ENCODE measurements at regions not wholly inside any gene's neighbourhood (a gene's known extent, or its start where the extent isn't known, plus 50 kb on each side); places are given as distances from the start of the nearest gene placed in this dataset.

DNA sequence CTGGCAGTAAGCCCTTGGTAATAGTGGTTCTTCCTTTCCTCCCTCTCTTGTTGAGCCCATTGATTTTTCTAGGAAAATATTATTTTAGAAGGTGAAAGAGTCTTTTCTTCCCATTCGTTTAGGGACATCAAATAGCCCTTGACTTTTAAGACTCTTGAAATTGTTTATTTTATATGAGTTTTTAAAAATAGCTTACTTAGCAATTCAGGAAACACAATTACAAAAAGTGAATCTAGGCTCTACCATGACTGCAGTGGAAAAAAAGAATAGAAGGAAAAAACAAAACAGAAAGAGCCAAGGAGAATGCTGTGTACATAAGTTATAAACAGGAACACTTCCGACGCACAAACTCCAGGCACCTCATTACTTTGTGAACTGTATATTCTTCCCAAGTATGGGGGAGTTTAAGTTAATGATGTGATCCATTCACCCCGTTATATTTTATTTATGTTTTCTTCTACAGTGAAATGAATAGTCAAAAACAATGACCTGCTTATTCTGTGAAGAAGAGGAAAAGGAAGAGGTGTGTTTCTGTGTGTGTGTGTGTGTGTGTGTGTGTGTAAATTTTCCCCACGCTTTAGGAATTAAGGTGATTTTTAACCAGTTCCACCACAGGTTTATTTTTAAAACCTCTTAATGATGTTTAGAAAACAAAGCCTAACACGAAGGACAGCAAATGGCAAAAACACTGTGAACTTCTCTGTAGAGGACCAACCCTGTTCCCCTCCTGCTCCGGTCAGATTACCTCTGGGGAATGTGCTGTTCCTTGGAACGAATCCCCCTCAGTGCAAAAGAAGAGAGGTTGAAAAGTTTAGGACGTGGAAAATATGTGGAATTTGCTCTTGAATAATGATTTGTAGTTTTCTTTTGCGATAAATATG lies 266.3 kb downstream of the KLF5 start:
- Histone ChIP-seq H3F3A (ENCODE audit: insufficient read depth, low read length) (no peaks in the 10 kb centered on the region), H3K27ac (ENCODE audit: low read depth, low read length, poor library complexity, severe bottlenecking) (no peak overlapping the region), H3K9me2 (ENCODE audit: low read depth, low read length) (no peaks in the 10 kb centered on the region), H3K4me2 (ENCODE audit: low read length) (no peak overlapping the region), H3K4me1 (ENCODE audit: insufficient read depth, low read length, severe bottlenecking) (no peaks in the 10 kb centered on the region), H3K79me2 (ENCODE audit: insufficient read depth, low read length) (no peaks in the 10 kb centered on the region), H3K36me3 (ENCODE audit: insufficient read depth, low read length) (no peaks in the 10 kb centered on the region), H4K20me1 (ENCODE audit: insufficient read depth, low read length) (no peaks in the 10 kb centered on the region), H2AFZ (ENCODE audit: low read length) (no peak overlapping the region), H3K9ac (ENCODE audit: low read length) (no peak overlapping the region), H3K4me3 (ENCODE audit: low read depth, low read length, poor library complexity, severe bottlenecking) (no peak overlapping the region), H3K9me3 (ENCODE audit: low read length) (no peaks in the 10 kb centered on the region), H3K27me3 (ENCODE audit: insufficient read depth, low read length) (no peaks in the 10 kb centered on the region)
- TF ChIP-seq EZH2 (IDR thresholded peaks at IDR 0.05; ENCODE audit: borderline replicate concordance, low read length), result no peak
- TF ChIP-seq, protein P1, sequence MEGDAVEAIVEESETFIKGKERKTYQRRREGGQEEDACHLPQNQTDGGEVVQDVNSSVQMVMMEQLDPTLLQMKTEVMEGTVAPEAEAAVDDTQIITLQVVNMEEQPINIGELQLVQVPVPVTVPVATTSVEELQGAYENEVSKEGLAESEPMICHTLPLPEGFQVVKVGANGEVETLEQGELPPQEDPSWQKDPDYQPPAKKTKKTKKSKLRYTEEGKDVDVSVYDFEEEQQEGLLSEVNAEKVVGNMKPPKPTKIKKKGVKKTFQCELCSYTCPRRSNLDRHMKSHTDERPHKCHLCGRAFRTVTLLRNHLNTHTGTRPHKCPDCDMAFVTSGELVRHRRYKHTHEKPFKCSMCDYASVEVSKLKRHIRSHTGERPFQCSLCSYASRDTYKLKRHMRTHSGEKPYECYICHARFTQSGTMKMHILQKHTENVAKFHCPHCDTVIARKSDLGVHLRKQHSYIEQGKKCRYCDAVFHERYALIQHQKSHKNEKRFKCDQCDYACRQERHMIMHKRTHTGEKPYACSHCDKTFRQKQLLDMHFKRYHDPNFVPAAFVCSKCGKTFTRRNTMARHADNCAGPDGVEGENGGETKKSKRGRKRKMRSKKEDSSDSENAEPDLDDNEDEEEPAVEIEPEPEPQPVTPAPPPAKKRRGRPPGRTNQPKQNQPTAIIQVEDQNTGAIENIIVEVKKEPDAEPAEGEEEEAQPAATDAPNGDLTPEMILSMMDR (IDR thresholded peaks at IDR 0.05; ENCODE audit: low read length), result no peak

DNA sequence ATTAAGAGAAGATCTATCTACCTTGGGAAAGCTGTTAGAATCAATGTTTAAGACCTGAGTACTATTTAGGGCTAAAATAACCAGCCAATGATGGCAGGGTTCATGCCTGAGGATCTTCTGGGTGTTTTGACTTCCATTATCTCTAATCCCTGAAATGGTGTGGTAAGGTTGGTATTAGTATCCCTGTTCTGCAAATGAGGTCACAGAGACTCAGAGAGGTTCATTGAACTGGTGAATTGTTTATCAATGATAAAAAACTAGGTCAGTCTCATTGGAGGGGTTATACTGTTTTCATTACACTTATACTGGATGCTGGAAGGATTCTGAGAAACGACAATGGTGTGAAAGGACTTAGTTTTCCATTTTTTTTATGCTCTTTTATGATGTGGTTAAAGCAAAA lies 264.8 kb downstream of the KLF5 start:
- H2AFZ ChIP-seq (ENCODE audit: low read length), result no peak overlapping the region
- no peaks in the 10 kb centered on the region for H3K4me1 ChIP-seq (ENCODE audit: insufficient read depth, low read length, severe bottlenecking)
- H3F3A ChIP-seq (ENCODE audit: insufficient read depth, low read length), result no peaks in the 10 kb centered on the region
- TF ChIP-seq, protein P1 (IDR thresholded peaks at IDR 0.05; ENCODE audit: low read length), result no peak
- TF ChIP-seq EZH2 (IDR thresholded peaks at IDR 0.05; ENCODE audit: borderline replicate concordance, low read length), result no peak
- H3K36me3 ChIP-seq (ENCODE audit: insufficient read depth, low read length), result no peaks in the 10 kb centered on the region
- H3K9me3 ChIP-seq (ENCODE audit: low read length), result no peaks in the 10 kb centered on the region
- H3K79me2 ChIP-seq (ENCODE audit: insufficient read depth, low read length), result no peaks in the 10 kb centered on the region
- no peaks in the 10 kb centered on the region for H4K20me1 ChIP-seq (ENCODE audit: insufficient read depth, low read length)
- no peak overlapping the region for H3K4me3 ChIP-seq (ENCODE audit: low read depth, low read length, poor library complexity, severe bottlenecking)
- no peaks in the 10 kb centered on the region for H3K27me3 ChIP-seq (ENCODE audit: insufficient read depth, low read length)
- H3K9me2 ChIP-seq (ENCODE audit: low read depth, low read length), result no peaks in the 10 kb centered on the region
- no peak overlapping the region for H3K4me2 ChIP-seq (ENCODE audit: low read length)
- no peak overlapping the region for H3K27ac ChIP-seq (ENCODE audit: low read depth, low read length, poor library complexity, severe bottlenecking)
- H3K9ac ChIP-seq (ENCODE audit: low read length), result no peak overlapping the region

DNA sequence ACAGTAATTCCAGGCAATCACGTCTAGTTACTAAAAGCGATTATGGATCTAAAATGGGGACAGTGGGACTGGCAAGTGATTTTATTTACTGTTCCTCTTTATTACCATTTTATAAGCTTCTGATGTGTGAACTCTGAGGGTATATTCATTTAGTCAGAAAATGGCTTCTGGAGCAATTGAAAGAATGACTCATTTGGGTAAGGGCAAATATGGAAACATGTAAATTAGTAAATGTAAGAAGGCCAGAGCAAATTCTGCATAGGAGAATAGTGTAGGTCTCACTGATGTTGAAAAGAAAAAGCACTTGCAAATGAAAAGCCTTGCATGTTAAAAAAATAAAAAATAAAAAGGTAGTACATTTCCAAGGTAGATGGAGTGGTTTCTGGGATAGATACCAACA lies 262.2 kb downstream of the KLF5 start:
- Histone ChIP-seq H3K27me3 (ENCODE audit: insufficient read depth, low read length) (no peaks in the 10 kb centered on the region), H3F3A (ENCODE audit: insufficient read depth, low read length) (no peaks in the 10 kb centered on the region), H3K4me2 (ENCODE audit: low read length) (no peak overlapping the region), H3K9ac (ENCODE audit: low read length) (no peak overlapping the region), H4K20me1 (ENCODE audit: insufficient read depth, low read length) (no peaks in the 10 kb centered on the region), H3K9me2 (ENCODE audit: low read depth, low read length) (no peaks in the 10 kb centered on the region), H2AFZ (ENCODE audit: low read length) (no peak overlapping the region), H3K4me3 (ENCODE audit: low read depth, low read length, poor library complexity, severe bottlenecking) (no peak overlapping the region), H3K36me3 (ENCODE audit: insufficient read depth, low read length) (no peaks in the 10 kb centered on the region), H3K9me3 (ENCODE audit: low read length) (no peaks in the 10 kb centered on the region), H3K4me1 (ENCODE audit: insufficient read depth, low read length, severe bottlenecking) (no peaks in the 10 kb centered on the region), H3K27ac (ENCODE audit: low read depth, low read length, poor library complexity, severe bottlenecking) (no peak overlapping the region), H3K79me2 (ENCODE audit: insufficient read depth, low read length) (no peaks in the 10 kb centered on the region)
- no peak for TF ChIP-seq EZH2 (IDR thresholded peaks at IDR 0.05; ENCODE audit: borderline replicate concordance, low read length)
- TF ChIP-seq, protein P1 (IDR thresholded peaks at IDR 0.05; ENCODE audit: low read length), result no peak
